Skin epidermis (tissue), 12 donors: ENCODE measurements at regions not wholly inside any gene's neighbourhood (a gene's known extent, or its start where the extent isn't known, plus 50 kb on each side); places are given as distances from the start of the nearest gene placed in this dataset.

ENCODE experiments used
- H3K27ac ChIP-seq, 21 experiments: fragments of 200-600 bp; sonication (generic) in 11 of 21; one replicate each; pipeline ENCODE4 v1.5.0; 2020; ENCODE audit warnings: mild to moderate bottlenecking in 3 of 21, inconsistent platforms in 2 of 21, moderate library complexity in 2 of 21
- H3K4me3 ChIP-seq, 7 experiments: fragments of 200-600 bp; sonication (generic) in 2 of 7; one replicate each; pipeline ENCODE4 v1.5.0; 2020; ENCODE audit warnings: inconsistent platforms in 2 of 7, mild to moderate bottlenecking in 2 of 7, moderate library complexity in 1 of 7

GRCh38 chr2:103808814-103809213, 1045.1 kb upstream of the POU3F3 start:
- Histone ChIP-seq H3K4me3 (no peak overlapping the region), H3K27ac (no peak overlapping the region)

- Histone ChIP-seq H3K27ac (no peak overlapping the region), H3K4me3 (no peak overlapping the region)
Measured at GRCh38 chr2:103809415-103809814, 1044.5 kb upstream of the POU3F3 start.

- no peak overlapping the region for H3K4me3 ChIP-seq
- no peak overlapping the region for H3K27ac ChIP-seq
Measured at GRCh38 chr2:103809941-103810441, 1043.9 kb upstream of the POU3F3 start.

- Histone ChIP-seq H3K27ac (no peak overlapping the region), H3K4me3 (no peak overlapping the region)
Measured at GRCh38 chr2:103810875-103811274, 1043.0 kb upstream of the POU3F3 start.

GRCh38 chr2:103814016-103814415, 1039.9 kb upstream of the POU3F3 start:
- Histone ChIP-seq H3K27ac (no peak overlapping the region), H3K4me3 (no peak overlapping the region)

- no peak overlapping the region for H3K27ac ChIP-seq
- no peak overlapping the region for H3K4me3 ChIP-seq
Measured at GRCh38 chr2:103815731-103816130, 1038.2 kb upstream of the POU3F3 start.

GRCh38 chr2:103817746-103818145, 1036.2 kb upstream of the POU3F3 start:
- Histone ChIP-seq H3K4me3 (no peak overlapping the region), H3K27ac (no peak overlapping the region)

GRCh38 chr2:103818176-103818575, 1035.7 kb upstream of the POU3F3 start:
- H3K4me3 ChIP-seq, result no peak overlapping the region
- no peak overlapping the region for H3K27ac ChIP-seq

GRCh38 chr2:103819599-103819998, 1034.3 kb upstream of the POU3F3 start:
- H3K4me3 ChIP-seq, result no peak overlapping the region
- no peak overlapping the region for H3K27ac ChIP-seq

GRCh38 chr2:103823847-103824246, 1030.1 kb upstream of the POU3F3 start:
- Histone ChIP-seq H3K27ac (no peak overlapping the region), H3K4me3 (no peak overlapping the region)

- Histone ChIP-seq H3K4me3 (no peak overlapping the region), H3K27ac (no peak overlapping the region)
Measured at GRCh38 chr2:103847276-103847675, 1006.6 kb upstream of the POU3F3 start.

- no peak overlapping the region for H3K27ac ChIP-seq
Measured at GRCh38 chr2:103859238-103859637, 994.7 kb upstream of the POU3F3 start.

GRCh38 chr2:103860016-103860415, 993.9 kb upstream of the POU3F3 start:
- Histone ChIP-seq H3K4me3 (no peak overlapping the region), H3K27ac (no peak overlapping the region)

More at GRCh38 chr2:103859238-103859637, 994.7 kb upstream of the POU3F3 start:
- no peak overlapping the region for H3K4me3 ChIP-seq

GRCh38 chr2:103868396-103868795, 985.5 kb upstream of the POU3F3 start:
- Histone ChIP-seq H3K4me3 (no peak overlapping the region), H3K27ac (no peak overlapping the region)

GRCh38 chr2:103873716-103874351, 980.1 kb upstream of the POU3F3 start:
- H3K4me3 ChIP-seq, result no peak overlapping the region
- no peak overlapping the region for H3K27ac ChIP-seq

- no peak overlapping the region for H3K27ac ChIP-seq
- no peak overlapping the region for H3K4me3 ChIP-seq
Measured at GRCh38 chr2:103875131-103875530, 978.8 kb upstream of the POU3F3 start.

GRCh38 chr2:103875531-103875930, 978.4 kb upstream of the POU3F3 start:
- Histone ChIP-seq H3K4me3 (no peak overlapping the region), H3K27ac (no peak overlapping the region)

GRCh38 chr2:103876611-103877010, 977.3 kb upstream of the POU3F3 start:
- H3K4me3 ChIP-seq, result no peak overlapping the region
- no peak overlapping the region for H3K27ac ChIP-seq

- Histone ChIP-seq H3K4me3 (no peak overlapping the region), H3K27ac (no peak overlapping the region)
Measured at GRCh38 chr2:103879101-103879500, 974.8 kb upstream of the POU3F3 start.

GRCh38 chr2:103880081-103880834, 973.7 kb upstream of the POU3F3 start:
- Histone ChIP-seq H3K4me3 (no peak overlapping the region), H3K27ac (no peak overlapping the region)

- no peak overlapping the region for H3K4me3 ChIP-seq
- H3K27ac ChIP-seq, result no peak overlapping the region
Measured at GRCh38 chr2:103887625-103888024, 966.3 kb upstream of the POU3F3 start.
